ENCODE measurements at regions not wholly inside any gene's neighbourhood (a gene's known extent, or its start where the extent isn't known, plus 50 kb on each side); places are given as distances from the start of the nearest gene placed in this dataset.

GRCh38 chr16:64659866-64660265 lies 462.0 kb downstream of the CDH11 start:
- intact Hi-C loops (cut with DNase I), result no loop called here
- Histone ChIP-seq H3K36me3 (no peaks in the 10 kb centered on the region), H3K4me3 (no peak overlapping the region), H3K27ac (no peak overlapping the region), H3K27me3 (no peaks in the 10 kb centered on the region), H3K9me3 (no peaks in the 10 kb centered on the region), H3K4me1 (no peaks in the 10 kb centered on the region)
- TF ChIP-seq CTCF (IDR thresholded peaks at IDR 0.05), result no peak
- WGBS, 2 donors, result 52 to 62% methylated on average over 1 of the region's 1 CpG
- FAIRE-seq, result no peak
- ATAC-seq, result no peak
- no peak for DNase-seq

- Histone ChIP-seq H3K27ac (no peak overlapping the region), H3K27me3 (no peaks in the 10 kb centered on the region), H3K4me1 (no peaks in the 10 kb centered on the region), H3K9me3 (no peaks in the 10 kb centered on the region), H3K36me3 (no peaks in the 10 kb centered on the region), H3K4me3 (no peak overlapping the region)
- intact Hi-C loops (cut with DNase I), result no loop called here
- ATAC-seq, result no peak
- DNase-seq, result no peak
- WGBS, 2 donors, result 68 to 75% methylated on average over 3 of the region's 3 CpGs
- TF ChIP-seq CTCF (IDR thresholded peaks at IDR 0.05), result no peak
- FAIRE-seq, result no peak
These were observed 464.4 kb downstream of the CDH11 start for GRCh38 chr16:64657316-64658011.

GRCh38 chr16:64656471-64656870 lies 465.4 kb downstream of the CDH11 start:
- no peak for DNase-seq
- intact Hi-C loops (cut with DNase I), result no loop called here
- no peak for FAIRE-seq
- H3K36me3 ChIP-seq, result no peaks in the 10 kb centered on the region
- no peak for TF ChIP-seq CTCF (IDR thresholded peaks at IDR 0.05)
- H3K27ac ChIP-seq, result no peak overlapping the region
- H3K4me3 ChIP-seq, result no peak overlapping the region
- H3K9me3 ChIP-seq, result no peaks in the 10 kb centered on the region
- H3K27me3 ChIP-seq, result no peaks in the 10 kb centered on the region
- ATAC-seq, result no peak
- 47 to 54% methylated on average over 4 of the region's 4 CpGs for WGBS, 2 donors
- H3K4me1 ChIP-seq, result no peaks in the 10 kb centered on the region

GRCh38 chr16:64654178-64654577 lies 467.7 kb downstream of the CDH11 start:
- Histone ChIP-seq H3K27me3 (no peaks in the 10 kb centered on the region), H3K27ac (no peak overlapping the region), H3K9me3 (no peaks in the 10 kb centered on the region), H3K4me3 (no peak overlapping the region), H3K4me1 (no peaks in the 10 kb centered on the region), H3K36me3 (no peaks in the 10 kb centered on the region)
- DNase-seq, result no peak
- ATAC-seq, result no peak
- TF ChIP-seq CTCF (IDR thresholded peaks at IDR 0.05), result no peak
- FAIRE-seq, result no peak
- intact Hi-C loops (cut with DNase I), result no loop called here

- no peak for TF ChIP-seq CTCF (IDR thresholded peaks at IDR 0.05)
- Histone ChIP-seq H3K36me3 (no peaks in the 10 kb centered on the region), H3K27ac (no peak overlapping the region), H3K4me1 (no peaks in the 10 kb centered on the region), H3K27me3 (no peaks in the 10 kb centered on the region), H3K4me3 (no peak overlapping the region), H3K9me3 (no peaks in the 10 kb centered on the region)
- no peak for DNase-seq
- no peak for FAIRE-seq
- ATAC-seq, result no peak
- intact Hi-C loops (cut with DNase I), result no loop called here
- WGBS, 2 donors, result 63 to 72% methylated on average over 3 of the region's 3 CpGs
These were observed 473.6 kb downstream of the CDH11 start for GRCh38 chr16:64648282-64648681.

Measured in pancreas (tissue), 10 donors.